Renal pelvis (tissue), 1 donor: ENCODE measurements at regions not wholly inside any gene's neighbourhood (a gene's known extent, or its start where the extent isn't known, plus 50 kb on each side); places are given as distances from the start of the nearest gene placed in this dataset.

ENCODE experiments used
- DNase-seq: peaks from one replicate; pipeline ENCODE4 v3.0.0-alpha.2; 2013

DNA sequence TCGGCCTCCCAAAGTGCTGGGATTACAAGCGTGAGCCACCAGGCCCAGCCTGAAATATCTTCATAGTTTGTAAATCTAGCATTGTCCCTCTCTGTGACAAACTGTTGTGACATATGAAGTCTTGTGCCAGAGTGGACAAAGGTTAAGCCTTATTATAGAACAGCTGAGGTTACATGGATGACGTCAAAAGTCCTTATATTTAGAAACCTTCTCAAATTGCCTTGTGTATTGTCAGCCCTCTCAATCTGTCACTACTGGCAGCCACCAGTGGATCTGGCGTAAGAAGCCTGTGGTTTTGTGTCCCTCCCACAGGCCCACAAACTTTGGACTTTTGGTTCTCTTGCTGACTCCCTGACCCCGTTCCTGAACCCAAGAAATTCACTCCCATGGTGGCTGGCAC lies 79.4 kb upstream of the CCDC112 start:
- no peak for DNase-seq

DNA sequence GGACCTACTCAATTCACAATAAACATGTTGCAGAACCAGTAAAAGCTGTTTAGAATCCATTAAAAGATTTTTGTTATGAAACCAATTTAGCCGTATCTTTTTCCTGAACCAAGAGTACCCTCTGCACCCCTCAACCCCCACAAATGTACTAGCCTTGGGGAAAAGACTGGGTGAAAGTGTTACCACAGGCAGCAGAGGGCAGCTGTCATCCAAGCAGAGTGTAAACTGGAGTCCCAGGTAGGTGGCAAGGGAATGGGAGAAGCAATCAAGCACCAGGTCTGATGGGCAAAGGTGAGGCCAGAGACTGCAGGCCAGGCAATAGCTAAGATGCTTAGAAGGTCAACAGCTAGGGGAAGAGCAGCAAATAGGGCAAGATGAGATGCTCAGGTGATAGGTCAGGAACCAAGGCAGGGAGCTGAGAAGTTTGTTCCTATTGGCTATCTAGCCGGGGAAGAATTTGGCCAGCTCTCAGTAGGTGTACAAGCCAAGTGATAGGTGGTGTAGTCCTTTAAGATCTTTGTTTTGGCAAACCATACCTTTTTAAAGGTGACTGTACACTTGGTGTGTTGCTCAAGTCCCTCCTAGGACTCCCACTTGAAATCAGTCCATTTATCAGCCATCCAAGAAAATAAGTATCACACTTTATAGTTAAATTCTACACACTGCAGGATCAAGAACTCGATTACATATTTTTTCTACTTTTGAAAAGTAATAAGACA lies 77.8 kb upstream of the CCDC112 start:
- no peak for DNase-seq

- DNase-seq = no peak
Measured at GRCh38 chr5:115372146-115372545, 75.7 kb upstream of the CCDC112 start.

DNA sequence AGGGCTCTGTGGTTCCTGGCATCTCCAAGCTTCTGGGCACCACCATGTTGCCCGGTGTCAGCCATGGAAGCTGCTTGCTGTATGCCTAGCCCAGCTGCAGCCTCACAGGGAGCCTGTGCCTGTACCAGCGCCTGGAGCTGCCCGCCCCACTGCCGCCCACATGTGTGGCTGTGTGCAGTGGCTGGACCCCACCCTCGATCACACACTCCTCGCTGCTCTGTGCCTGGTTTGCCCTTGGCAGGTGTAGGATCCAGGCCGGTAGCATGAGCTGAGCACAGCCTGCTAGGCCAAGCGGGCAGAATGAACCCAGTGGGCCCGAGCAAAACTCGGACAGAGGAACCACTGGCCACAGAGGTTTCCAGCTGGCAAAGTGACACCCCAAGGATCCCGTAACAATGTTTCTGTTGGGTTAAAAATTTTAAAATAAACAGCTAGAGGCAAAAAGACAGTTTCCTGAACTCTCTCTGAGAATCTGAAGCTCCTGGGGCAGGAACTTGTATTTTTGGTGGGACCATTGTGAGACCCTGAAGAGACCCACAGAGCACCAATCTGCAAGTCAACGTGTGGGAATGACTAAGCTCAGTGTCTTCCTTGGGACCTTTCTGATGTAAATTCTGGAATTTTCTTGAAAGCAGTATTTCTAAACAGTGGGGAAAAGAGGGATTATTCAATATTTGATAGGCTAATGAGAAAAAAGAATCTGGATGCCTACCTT lies 73.1 kb upstream of the CCDC112 start:
- DNase-seq = no peak

DNA sequence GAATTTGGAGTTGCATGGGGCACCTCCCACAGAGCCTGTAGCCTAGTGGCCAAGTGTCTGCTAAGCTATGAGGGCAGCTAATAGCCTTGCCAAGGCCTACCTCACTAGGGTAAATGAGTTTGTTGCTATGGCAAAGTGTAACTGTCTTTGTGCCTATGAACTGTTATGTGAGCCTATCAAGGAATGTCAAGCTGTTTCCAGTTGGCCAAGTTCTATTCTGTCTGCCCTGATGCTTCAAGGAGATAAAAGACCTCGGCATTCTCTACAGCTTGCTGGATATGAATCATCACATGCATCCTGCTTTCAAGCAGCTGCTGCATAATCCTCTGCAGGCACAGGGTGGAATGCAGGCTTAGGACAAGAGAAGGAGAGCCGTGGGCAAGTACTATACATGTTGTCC lies 69.8 kb upstream of the CCDC112 start:
- DNase-seq = no peak

GRCh38 chr5:115363879-115364278 lies 67.4 kb upstream of the CCDC112 start:
- DNase-seq = no peak

- DNase-seq = no peak
Measured at GRCh38 chr5:115360046-115360685, 63.7 kb upstream of the CCDC112 start.

GRCh38 chr5:115355767-115356381 lies 59.4 kb upstream of the CCDC112 start:
- no peak for DNase-seq

DNA sequence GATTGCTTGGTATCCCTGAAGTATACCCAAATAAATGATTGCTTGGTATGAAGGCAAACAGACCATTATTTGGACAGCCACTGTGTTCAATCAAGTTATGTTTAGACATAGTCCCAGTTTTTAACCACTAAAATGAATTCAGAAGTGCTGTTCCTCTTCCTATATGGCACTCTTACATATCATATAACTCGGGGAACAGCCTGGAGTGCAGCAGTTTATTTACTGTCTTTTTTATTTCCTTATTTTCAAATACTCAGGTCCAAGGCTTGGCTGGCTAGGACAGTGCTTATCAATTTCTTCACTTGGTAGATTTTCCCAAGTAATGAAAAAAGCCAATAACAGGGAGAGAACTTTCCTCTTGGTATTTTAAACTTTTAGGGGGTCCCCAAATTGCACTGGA lies 58.6 kb upstream of the CCDC112 start:
- no peak for DNase-seq

- no peak for DNase-seq
Measured at GRCh38 chr5:115354246-115354645, 57.8 kb upstream of the CCDC112 start.

- DNase-seq = no peak
Measured at GRCh38 chr5:115352571-115352970, 56.1 kb upstream of the CCDC112 start.

DNA sequence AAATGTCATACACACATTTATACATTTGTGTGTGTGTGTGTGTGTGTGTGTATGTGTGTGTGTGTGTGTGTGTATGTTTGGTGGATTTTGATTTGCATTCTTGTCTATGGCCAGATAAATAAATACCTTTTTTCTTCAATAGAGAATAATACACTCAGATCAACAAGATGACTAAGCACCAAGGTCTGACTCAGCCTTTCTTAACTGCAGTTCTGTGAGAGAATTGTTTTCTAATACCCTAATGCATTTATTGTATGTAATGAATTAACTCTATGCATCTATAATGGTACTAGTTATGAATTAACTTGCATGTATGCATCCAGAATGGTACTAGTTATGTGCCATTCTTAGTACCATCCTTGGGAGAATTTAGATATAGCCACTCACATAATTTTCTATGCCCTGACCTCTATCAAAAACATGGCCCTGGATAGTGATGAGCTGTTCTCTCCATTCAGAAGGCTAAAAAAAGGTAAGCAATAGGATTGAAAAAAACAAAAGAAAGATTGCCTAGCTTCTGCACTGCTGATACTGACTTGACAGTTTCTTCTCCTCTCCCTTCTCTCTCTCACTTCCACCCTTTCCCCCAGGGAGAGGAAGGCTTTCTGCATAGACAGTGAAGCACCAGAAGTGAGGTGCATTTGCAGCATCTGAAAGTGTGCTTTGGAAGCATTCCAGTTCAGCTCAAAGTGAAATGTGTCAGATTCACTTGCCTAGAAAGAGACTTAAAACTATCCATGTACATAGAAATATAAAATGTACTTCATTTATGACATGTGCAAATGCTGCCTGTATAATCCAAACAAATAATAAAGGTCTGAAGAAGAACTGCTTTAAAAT lies 55.1 kb upstream of the CCDC112 start:
- no peak for DNase-seq

DNA sequence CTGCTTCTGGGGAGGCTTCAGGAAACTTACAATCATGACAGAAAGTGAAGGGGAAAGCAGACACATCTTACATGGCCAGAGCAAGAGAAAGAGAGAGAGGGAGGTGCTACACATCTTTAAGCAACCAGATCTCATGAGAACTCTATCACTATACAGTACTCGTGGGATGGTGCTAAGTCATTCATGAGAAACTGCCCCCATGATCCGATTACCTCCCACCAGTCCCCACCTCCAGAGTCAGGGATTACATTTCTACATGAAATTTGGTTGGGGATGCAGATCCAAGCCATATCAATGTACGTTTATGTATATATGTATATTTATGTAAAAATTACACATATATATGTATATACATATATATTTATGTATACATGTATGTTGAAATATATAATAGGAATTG lies 54.4 kb upstream of the CCDC112 start:
- DNase-seq = no peak

GRCh38 chr5:115349001-115349817 lies 52.8 kb upstream of the CCDC112 start:
- DNase-seq = no peak

GRCh38 chr5:115348175-115348574 lies 51.7 kb upstream of the CCDC112 start:
- DNase-seq = no peak
